NCI-H524 (cell line): ENCODE measurements at regions not wholly inside any gene's neighbourhood (a gene's known extent, or its start where the extent isn't known, plus 50 kb on each side); places are given as distances from the start of the nearest gene placed in this dataset.
"Not testable (repeated sequence)": the region's sequence is repeated elsewhere in the genome, so short reads cannot be mapped to it uniquely, and the experiment has no call there.

Source experiments
- DNase-seq, 2 experiments: peaks; one replicate each; lab custom pipeline; 2025; lab: John Stamatoyannopoulos, UW

DNA sequence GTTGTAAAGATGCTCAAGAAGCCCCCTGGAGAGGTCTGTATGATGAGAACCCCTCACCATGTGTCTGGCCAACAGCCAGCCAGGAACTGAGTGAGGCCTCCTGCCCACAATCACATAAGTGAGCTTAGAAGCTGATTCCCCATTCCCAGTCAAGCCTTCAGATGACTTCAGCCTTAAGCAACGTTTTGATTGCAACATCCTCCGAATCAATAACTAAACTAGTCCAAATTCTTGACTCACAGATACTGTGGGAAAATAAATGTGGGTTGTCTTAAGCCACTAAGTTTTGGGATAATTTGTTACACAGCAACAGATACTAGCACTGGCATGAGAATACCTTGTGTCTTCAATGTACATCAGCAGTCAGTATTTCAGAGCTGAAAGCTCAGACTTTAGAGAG, 54.5 kb upstream of the HS3ST4 start:
- no peak for DNase-seq

DNA sequence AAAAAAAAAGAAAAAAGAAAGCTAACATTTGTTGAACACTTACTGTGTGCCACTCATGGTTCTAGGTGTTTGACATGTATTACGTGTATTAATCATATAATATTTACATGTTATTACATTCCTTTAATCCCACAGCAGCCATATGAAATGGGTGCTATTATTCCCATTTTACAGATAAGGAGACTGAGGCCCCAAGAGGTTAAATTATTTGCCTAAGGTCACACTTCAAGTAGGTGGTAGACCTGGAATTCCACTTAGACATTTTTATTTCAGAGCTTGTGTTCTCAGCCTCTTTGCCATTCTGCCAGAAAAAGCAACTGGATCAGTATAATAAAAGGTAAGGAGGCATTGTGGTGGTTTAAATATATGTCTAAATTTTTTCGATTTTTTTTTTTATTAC, 55.1 kb upstream of the HS3ST4 start:
- DNase-seq, result no peak

DNA sequence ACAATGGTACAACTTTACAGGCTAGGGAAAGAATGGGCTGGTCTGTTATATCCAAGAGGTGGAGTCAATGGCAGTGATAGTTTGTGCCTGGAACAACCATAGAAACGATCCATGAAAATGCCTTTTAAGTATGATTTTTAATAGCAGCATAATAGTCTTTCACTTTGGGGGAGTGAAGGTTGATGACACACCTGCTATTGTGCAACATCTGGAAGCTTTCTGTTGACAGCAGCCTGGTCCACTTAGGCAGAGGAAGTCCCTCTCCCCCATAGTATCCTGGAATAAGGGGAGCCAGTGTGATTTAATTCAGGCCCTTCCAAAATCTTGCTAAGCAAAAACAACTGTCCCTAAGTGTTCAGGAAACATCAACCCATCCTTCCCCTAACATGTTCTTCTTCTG, 56.3 kb upstream of the HS3ST4 start:
- no peak for DNase-seq

DNA sequence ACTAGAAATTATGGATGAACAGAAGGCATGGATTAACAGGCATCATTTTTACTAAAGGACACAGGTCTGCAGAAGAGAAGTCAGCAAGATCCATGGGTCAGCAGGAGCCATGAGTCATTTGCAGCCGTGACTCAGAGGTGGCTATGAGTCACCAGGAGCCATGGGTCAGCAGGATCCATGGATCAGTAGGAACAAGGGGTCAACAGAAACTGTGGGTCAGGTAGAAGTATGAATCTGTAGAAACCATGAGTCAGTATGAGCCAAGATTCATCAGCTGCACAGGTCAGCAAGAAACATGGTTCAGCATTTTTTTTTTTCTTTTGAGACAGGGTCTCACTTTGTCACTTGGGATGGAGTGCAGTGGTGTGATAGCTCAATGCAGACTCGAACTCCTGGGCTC, 58.2 kb upstream of the HS3ST4 start:
- DNase-seq, result no peak

DNA sequence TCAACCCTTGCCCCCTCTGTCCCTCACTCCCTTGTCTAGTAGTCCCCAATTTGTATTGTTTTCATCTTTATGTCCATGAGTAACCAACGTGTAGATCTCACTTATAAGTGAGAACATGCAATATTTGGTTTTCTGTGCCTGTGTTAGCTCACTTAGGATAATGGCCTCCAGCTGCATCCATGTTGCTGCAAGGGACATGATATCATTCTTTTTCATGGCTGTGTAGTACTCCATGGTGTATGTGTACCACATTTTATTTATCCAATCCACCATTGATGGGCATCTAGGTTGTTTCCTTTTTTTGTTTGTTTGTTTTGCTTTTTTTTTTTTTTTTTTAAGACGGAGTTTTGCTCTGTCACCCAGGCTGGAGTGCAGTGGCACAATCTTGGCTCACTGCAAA, 63.0 kb upstream of the HS3ST4 start:
- DNase-seq, result no peak

DNA sequence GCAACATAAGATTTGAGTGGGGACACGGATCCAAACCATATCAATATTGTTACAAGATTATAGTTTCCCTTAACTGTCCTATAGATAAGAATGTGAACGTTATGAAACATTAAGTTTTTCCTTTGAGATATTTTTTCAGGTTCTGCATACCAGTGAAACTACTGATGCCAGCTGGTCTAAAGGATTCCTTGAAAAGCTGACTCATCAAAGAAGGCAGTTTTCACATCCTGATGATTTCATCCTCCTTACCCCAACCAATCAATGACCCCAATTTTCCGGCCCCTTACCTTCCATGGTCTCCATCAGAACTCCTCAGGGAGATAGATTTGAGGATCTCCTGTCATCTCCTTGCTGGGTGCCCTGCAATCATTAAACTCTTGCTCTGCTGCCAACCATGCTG, 64.1 kb upstream of the HS3ST4 start:
- no peak for DNase-seq

DNA sequence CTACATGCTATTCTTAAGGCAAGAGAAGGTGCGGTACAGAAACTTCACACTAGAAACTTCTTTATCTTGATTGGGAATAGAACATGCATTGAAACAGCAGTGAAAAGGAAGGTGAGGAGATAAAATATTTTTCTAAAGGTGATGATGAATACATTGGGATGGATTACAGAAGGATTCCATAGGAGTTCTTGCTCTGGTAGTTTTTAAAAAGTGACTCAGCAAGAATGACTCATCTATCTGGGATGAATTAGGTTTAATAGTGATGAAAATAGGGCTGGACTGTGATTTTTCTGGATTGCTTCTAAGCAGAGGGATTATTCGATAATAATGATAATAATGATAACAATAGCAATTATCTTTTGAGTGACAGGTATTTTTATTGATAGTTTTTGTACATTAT, 65.6 kb upstream of the HS3ST4 start:
- DNase-seq, result no peak

DNA sequence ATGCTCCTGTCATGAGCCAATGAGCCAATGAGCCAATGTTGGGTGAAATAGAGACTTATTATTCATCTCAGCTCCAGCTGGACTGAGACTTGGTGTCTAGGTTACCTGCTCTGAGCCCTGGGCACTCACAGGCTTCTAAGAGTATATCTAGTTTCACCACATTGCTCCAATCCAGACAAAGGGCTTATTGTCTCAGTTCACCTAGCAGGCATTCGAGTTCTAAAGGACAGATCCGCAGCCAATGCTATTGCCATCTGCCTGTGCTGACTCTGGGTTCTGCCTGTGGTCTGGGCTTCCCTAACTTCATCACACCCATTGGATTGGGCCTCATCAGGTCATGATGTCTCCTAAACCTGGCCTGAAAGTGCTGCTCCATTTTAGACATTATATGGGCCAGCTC, 66.1 kb upstream of the HS3ST4 start:
- DNase-seq, result no peak

DNA sequence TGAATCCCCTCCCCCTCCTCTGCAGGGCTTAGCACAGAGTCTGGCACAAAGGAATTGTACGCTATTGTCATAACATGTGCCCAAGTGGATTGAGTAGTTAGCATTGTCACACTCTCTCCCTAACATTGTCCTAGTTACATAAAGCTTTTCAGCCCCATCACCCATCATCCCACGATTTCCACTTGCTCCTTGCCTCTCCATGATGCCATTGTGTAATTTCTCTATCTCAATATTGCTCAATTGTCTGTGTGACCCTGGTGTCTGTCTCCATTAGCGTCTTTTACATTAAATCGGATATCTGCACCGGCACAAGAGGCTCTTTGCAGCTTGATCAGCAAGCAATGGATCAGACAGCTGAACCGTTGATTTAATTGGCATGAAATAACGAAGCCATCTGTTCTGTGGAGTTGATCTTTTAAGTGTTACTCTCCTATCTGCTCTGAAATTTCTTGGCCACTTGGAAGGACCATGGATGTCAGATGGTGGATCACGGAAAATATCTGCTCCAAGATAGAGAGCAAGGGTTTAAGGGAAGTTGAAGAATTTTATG, 77.0 kb upstream of the HS3ST4 start:
- DNase-seq, result peak in 1 of 2 experiments; percentile 0

DNA sequence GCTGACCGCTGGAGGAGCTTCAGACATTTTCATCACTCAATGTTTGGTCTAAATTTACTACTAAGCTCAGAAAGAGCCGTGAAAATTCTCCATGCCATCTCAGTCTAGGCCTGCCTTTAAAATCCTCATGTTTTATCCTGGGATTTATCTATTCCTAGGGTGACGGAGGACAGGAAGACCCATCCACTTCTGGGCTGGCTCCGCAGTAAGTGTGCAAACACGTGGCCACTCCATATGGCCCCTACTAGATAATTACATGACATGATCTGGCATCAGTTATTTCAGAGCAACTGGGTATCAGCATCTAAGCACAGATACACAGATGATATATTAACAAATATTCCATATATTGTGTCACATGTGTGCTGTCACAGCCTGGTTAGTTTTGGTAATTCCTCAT, 77.8 kb upstream of the HS3ST4 start:
- no peak for DNase-seq

DNA sequence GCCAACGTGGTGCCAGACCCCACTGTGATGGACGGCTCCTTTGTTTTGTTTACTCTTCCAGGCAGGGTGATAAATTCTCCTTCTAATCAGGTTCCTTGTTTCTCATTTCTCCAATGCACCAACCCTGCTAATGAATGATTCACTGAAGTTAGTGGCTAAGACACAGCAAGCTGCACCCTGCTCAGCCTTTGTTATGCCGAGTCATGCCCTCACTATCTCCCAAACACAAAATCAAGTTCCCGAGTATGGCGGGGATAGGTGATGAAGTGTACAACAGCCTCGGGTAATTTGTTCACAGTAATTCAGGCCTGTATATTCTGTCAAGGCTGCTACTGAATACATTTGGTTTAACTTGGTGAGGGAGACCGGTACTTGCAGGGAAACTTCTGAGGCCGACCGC, 83.8 kb upstream of the HS3ST4 start:
- no peak for DNase-seq

DNA sequence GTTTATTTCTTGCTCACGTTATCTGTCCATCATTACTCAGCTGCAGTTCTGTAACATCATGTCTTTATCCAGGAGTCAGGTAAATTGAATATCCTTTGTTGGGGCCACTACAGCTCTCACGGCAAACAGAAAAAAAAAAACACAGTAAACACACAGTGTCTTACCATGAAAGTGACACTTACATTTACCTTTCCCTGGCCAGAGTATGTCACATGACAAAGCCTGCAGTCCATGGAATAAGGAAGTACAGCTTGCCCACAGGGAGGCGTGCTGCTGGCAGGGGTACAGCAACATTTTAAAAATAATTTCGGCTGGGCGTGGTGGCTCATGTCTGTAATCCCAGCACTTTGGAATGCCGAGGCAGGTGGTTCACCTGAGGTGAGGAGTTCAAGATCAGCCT, 85.7 kb upstream of the HS3ST4 start:
- DNase-seq, result no peak

DNA sequence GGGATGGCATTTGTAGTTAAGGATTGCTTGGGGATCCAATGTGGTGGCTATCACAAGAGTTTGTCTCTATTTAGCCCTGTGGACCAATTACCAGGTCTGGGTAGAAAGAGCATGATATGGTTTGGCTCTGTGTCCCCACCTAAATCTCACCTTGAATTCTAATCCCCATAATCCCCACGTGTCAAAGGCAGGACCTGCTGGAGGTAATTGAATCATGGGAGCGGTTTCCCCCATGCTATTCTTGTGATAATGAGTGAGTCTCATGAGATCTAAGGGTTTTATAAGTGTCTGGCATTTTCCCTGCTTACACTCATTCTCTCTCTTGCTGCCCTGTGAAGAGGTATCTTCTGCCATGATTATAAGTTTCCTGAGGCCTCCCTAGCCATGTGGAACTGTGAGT, 86.4 kb upstream of the HS3ST4 start:
- no peak for DNase-seq

DNA sequence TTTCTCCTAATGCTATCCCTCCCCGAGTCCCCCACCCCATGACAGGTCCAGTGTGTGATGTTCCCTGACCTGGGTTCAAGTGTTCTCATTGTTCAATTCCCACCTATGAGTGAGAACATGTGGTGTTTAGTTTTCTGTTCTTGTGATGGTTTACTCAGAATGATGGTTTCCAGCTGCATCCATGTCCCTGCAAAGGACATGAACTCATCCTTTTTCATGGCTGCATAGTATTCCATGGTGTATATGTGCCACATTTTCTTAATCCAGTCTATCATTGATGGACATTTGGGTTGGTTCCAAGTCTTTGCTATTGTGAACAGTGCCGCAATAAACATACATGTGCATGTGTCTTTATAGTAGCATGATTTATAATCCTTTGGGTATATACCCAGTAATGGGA, 90.5 kb upstream of the HS3ST4 start:
- DNase-seq, result not testable (repeated sequence)

DNA sequence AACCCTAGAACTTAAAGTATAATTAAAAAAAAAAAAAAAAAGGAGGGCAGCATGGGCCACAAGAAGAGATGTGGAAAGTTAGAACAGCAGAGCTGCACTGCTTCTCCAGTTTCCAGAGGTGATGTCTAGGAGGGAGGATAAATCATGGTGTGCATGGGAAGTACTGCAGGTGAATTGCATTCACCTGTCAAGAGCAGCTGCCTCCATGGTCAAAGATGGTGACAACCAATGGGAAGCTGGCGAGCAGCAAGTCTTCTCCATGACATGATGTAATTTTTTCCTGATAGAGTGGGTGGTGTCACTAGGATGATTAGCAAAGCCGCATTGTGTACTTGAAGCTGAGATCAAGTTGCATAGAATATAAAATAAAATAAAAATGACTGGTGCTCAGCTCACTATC, 95.6 kb upstream of the HS3ST4 start:
- DNase-seq, result no peak

DNA sequence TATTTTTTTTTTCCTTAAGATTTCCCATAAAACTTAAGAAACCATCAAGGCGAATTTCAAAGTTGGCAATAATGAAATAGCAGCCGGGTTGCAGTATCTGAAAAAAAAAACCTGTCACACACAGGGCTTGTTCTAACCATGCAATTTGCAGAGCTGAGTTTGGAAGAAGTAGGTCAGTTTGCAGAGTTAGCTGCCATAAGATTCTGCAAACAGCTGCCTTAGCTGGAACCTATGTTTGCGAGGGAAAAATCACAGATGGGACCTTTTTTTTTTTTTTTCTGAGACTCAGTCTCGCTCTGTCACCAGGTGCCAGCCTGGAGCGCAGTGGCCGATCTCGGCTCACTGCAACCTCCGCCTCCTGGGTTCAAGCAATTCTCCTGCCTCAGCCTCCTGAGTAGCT, 98.5 kb upstream of the HS3ST4 start:
- DNase-seq, result no peak

DNA sequence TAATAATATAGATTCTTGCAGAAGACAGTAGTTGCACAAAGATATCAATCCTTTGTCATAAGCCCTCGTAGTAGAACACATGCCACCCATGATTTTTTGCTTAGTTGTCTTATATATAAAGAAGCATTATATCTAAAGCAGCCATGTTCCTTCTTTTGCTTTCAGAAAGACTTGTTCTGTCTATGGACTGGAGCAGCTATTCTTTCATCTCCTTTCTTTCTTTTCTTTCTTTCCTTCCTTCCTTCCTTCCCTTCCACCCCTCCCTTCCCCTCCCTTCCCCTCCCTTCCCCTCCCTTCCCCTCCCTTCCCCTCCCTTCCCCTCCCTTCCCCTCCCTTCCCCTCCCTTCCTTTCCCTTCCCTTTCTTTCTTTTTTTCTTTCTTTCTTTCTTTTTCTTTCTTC, 104.0 kb upstream of the HS3ST4 start:
- DNase-seq, result no peak

DNA sequence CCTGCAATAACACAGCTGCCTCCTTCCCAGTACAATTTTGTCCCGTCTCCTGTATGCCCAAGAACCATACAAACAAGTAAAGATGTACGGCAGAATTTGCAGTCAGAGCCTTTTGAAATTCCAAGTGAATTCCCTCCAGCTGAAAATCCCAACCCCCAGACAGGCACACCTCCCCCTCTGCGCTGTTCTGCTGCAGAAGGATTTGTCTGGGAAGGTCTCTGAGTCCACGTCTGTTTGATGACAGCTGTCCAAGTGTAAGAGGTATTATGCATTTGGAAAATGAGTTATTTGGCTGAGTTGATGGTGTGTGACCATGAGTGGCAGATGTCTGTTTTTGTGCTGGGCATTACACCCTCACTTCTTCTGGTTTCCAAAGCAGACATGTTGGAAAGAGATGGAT, 104.9 kb upstream of the HS3ST4 start:
- DNase-seq, result no peak

DNA sequence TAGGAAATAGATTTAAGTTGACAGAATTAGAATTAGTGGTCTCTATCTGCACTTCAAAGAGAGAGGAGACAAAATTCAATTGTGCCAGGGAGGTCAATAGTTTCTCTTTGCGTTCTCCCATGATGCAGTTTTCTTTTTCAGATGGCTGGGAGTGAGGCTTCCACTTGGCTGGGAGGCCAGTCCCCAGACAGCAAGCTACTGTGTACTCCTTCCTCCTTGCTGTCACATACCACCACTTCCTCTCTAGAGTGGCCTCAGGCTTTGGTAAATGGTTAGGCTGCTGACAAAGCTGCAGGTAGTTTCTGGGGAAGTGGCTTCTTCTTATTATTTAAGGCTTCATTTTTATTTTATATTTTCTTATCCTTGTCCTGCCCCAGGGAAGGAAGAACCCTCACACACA, 106.2 kb upstream of the HS3ST4 start:
- DNase-seq, result no peak

DNA sequence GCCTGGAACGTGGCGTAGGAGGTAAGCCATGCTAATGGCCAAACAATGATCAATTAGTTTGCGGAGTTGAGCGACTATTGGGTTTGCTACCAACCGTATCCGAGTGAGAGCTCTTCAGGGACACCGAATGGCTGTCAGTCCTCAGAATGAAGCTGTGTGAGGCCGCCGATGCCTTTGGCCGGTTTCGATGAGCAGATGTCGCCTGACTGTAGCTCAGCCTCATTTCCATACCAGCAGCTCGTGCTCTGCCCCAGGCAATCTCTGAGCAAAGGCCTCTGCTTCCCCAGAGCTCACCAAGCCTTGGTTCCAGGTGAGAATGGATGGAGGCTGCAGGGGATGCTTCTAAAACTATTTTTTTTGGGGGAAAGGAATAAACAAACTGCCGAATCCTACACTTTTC, 111.7 kb upstream of the HS3ST4 start:
- DNase-seq, result no peak

DNA sequence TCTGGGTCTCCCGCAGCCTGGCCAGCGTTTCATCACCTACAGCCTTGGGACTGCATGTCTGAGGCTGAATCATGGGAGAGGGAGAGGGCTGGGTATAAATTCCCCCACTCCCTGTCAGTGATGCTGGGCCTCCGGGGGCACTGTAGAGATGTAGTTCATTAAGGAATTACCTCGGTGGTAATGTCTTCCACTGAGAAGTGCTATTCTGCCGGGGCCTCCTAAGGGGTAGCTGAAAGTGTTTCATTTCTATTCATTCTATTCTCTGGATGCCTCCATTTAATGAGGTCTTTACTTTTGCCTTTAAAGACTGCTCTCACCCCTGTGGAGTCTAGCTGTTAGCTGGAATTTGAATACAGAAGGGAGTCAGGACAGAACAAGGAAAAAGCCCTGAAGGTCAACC, 116.4 kb upstream of the HS3ST4 start:
- no peak for DNase-seq

DNA sequence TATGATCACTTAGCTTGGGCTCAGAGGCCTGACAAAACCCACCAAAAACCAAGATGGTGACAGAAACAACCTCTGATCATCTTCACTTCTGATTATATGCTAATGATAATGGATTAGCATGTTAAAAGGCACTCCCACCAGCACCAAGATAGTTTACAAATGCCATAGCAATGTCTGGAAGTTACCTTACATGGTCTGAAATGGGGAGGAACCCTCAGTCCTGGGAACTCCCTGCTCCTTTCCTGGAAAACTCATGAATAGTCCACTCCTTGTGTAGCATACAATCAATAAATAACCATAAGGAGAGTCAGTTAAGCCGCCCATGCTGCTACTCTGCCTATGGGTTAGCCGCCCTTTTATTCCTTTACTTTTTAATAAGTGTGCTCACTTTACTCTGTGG, 120.0 kb upstream of the HS3ST4 start:
- DNase-seq, result no peak

DNA sequence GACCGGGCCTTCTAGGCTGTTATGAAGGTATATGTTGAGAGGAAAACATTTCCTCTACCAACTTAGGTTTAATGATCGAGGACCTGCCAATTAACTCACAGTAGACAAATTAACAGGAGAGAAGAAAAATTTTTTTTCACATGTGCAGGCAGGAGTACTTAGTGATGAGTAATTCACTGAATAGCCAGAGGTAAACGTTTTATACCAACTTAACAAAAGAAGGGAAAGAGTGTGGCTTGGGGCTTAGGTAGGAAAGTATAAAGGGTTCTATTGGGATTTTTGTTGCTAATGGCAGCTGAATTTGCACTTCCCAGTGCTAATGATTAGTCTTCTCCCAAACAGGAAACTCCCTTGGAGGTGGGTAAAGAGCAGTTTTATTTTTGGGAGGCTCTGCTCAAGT, 121.6 kb upstream of the HS3ST4 start:
- DNase-seq, result no peak

DNA sequence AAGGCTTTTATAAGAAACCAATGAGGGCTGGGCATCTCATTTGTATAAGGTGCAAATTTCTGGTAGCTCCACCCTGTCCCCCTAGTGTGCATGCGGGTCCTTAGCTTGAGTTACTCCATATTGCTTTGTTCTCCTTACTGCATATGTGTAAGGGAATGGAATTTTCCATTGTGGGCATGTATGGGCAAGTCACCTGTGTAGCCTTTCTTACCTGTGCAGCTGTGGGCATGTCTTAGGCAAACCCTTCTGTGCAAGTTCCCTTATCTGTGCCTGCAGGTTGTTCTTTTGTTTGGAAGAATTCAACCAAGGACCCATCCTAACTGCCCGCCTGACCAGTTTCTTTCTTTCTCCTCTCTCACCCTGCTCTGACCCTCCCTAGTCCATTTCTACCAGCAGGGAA, 122.8 kb upstream of the HS3ST4 start:
- DNase-seq, result no peak

DNA sequence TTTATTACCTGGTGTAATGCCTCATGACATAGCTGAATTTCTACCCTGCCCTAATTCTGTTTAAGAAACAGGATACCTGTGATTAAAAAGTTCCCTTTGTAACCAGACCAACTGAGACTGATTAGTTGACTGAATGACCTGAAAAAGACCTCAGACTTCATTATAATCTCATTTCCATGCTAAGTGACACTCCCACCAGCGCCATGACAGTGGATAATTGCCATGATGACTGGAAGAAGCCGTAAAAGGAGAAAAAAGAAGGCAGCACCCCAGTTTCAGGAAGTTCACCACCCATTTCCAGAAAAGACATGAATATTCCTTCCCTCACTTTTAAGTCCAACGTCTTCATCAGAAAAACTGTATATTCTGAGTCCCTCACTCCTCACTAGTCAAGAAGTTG, 125.6 kb upstream of the HS3ST4 start:
- no peak for DNase-seq
